HFFc6 (cell line): ENCODE measurements at regions not wholly inside any gene's neighbourhood (a gene's known extent, or its start where the extent isn't known, plus 50 kb on each side); places are given as distances from the start of the nearest gene placed in this dataset.

Experiments
- DNase-seq: peaks from one replicate; pipeline ENCODE4 v3.0.0-alpha.2; 2018
- H3K27ac Mint-ChIP-seq: 2 replicates; pipeline ENCODE4 v1.8.0; 2020; ENCODE audit warnings: mild to moderate bottlenecking, mixed read lengths
- H3K27me3 Mint-ChIP-seq: 2 replicates; pipeline ENCODE4 v1.8.0; 2021; ENCODE audit warnings: mild to moderate bottlenecking, moderate library complexity, mixed read lengths; ENCODE audit not compliant: insufficient read depth
- H3K36me3 Mint-ChIP-seq: 2 replicates; pipeline ENCODE4 v1.8.0; 2021; ENCODE audit warnings: low read depth, mixed read lengths
- H3K4me1 Mint-ChIP-seq: 2 replicates; pipeline ENCODE4 v1.8.0; 2020; ENCODE audit warnings: low read depth, mixed read lengths
- H3K4me3 Mint-ChIP-seq: 2 replicates; pipeline ENCODE4 v1.8.0; 2020; ENCODE audit warnings: mild to moderate bottlenecking, moderate library complexity, mixed read lengths
- H3K9me3 Mint-ChIP-seq: 2 replicates; pipeline ENCODE4 v1.8.0; 2020; ENCODE audit warnings: mild to moderate bottlenecking, mixed read lengths
- TF ChIP-seq, protein P1 (sequence below): fragments of 200-600 bp; sonication (generic); IDR thresholded peaks from 2 replicates; pipeline ENCODE4 v1.5.0; 2021; ENCODE audit warnings: antibody characterized with exemption, mild to moderate bottlenecking

DNA sequence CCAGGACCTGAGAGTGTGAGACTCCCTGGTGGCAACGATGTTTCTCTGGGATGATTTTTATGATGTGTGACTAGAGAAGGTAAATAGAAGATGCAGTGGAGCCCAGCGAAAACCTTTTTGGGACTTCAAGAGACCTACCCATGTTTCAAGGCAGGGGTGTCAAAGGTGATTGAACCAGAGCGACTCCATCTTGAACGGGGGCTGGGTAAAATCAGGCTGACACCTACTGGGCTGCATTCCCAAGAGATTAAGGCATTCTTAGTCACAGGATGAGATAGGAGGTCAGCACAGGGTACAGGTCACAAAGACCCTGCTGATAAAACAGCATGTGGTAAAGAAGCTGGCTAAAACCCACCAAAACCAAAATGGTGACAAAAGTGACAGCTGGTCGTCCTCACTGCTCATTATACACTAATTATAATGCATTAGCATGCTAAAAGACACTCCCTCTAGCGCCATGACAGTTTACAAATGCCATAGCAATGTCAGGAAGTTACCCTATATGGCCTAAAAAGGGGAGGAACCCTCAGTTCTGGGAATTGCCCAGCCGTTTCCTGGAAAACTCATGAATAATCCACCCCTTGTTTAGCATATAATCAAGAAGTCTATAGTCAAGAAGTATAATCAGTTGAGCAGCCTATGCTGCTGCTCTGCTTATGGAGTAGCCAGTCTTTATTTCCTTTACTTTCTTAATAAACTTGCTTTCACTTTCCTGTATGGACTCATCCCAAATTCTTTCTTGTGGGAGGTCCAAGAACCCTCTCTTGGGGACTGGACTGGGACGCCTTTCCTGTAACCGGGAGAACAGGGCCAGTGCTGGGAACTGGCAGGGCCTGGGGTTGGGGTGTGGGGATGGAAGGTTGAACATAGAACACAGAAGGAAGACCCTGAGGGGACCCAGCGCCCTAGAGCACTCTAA, 526.4 kb downstream of the QKI start:
- peaks cover 8% of the 10 kb centered on the region; the same call in 1 of the 2 replicates for H3K9me3 Mint-ChIP-seq
- H3K4me3 Mint-ChIP-seq = peak overlapping the region; percentile 18; the same call in 1 of the 2 replicates
- H3K36me3 Mint-ChIP-seq = no peaks in the 10 kb centered on the region
- H3K27me3 Mint-ChIP-seq = peaks cover 11% of the 10 kb centered on the region
- DNase-seq = no peak
- TF ChIP-seq, protein P1, sequence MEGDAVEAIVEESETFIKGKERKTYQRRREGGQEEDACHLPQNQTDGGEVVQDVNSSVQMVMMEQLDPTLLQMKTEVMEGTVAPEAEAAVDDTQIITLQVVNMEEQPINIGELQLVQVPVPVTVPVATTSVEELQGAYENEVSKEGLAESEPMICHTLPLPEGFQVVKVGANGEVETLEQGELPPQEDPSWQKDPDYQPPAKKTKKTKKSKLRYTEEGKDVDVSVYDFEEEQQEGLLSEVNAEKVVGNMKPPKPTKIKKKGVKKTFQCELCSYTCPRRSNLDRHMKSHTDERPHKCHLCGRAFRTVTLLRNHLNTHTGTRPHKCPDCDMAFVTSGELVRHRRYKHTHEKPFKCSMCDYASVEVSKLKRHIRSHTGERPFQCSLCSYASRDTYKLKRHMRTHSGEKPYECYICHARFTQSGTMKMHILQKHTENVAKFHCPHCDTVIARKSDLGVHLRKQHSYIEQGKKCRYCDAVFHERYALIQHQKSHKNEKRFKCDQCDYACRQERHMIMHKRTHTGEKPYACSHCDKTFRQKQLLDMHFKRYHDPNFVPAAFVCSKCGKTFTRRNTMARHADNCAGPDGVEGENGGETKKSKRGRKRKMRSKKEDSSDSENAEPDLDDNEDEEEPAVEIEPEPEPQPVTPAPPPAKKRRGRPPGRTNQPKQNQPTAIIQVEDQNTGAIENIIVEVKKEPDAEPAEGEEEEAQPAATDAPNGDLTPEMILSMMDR = no peak
- no peak overlapping the region for H3K27ac Mint-ChIP-seq
- H3K4me1 Mint-ChIP-seq = peaks cover 7% of the 10 kb centered on the region; the same call in 1 of the 2 replicates

DNA sequence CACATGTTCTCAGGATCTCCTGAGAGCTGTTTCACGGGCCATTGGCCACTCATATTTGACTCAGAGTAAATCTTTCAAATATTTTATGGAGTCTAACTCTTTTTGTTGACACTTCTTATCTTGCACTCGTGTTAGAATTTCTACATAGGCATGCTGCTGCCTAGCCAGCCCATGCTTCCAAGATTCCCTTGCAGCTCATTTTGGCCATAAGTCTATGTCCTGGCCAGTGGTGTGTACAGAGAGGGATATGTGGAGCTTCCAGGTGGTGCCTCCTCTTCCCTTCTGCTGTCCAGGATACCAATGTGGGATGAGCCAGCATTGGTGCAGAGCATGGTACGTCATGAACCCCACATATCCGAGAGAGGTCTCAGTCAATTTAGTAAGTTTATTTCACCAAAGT, 522.6 kb downstream of the QKI start:
- H3K36me3 Mint-ChIP-seq = no peaks in the 10 kb centered on the region
- H3K4me3 Mint-ChIP-seq = no peak overlapping the region
- TF ChIP-seq, protein P1 = no peak
- no peaks in the 10 kb centered on the region for H3K4me1 Mint-ChIP-seq
- DNase-seq = no peak
- peaks cover 8% of the 10 kb centered on the region; the same call in 1 of the 2 replicates for H3K9me3 Mint-ChIP-seq
- H3K27ac Mint-ChIP-seq = no peak overlapping the region
- H3K27me3 Mint-ChIP-seq = peaks cover 7% of the 10 kb centered on the region; the same call in 1 of the 2 replicates

DNA sequence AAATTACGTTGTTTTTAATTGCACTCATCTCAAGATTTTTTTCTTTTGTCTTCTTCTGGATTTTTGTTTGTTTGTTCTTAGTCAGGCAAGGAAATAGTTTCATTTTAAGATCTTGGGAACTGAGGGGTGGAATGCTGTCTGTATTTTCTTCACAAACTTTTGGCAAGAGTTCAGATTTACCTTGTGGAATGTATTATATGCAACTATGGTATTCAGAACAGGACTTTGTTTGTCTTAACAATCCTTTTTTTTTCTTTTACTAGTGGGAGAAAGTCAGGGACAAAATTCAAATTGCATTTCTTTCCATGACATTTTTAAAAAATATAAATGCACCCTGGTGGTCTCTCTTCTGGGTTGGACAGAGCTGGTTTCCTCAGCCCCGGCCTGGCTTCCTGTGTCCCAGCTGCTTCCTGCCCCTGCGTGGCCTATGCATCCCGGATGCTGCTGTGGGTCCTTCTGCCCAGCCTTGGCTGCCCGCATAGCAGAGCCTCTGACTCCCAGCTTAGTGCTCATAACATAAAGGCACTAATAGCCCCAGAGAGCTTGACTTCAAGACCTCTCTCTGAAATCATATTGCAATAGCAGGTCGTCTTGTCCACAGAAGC, 520.7 kb downstream of the QKI start:
- TF ChIP-seq, protein P1 = no peak
- Mint-ChIP-seq H3K4me1 (no peaks in the 10 kb centered on the region), H3K9me3 (peaks cover 6% of the 10 kb centered on the region; the same call in 1 of the 2 replicates), H3K27me3 (peaks cover 3% of the 10 kb centered on the region; the same call in 1 of the 2 replicates), H3K4me3 (no peak overlapping the region), H3K27ac (no peak overlapping the region), H3K36me3 (no peaks in the 10 kb centered on the region)
- DNase-seq = no peak

GRCh38 chr6:163930012-163930411, 515.5 kb downstream of the QKI start:
- Mint-ChIP-seq H3K4me3 (no peak overlapping the region), H3K27me3 (peaks cover 2% of the 10 kb centered on the region; the same call in 1 of the 2 replicates), H3K4me1 (no peaks in the 10 kb centered on the region), H3K9me3 (no peaks in the 10 kb centered on the region), H3K36me3 (no peaks in the 10 kb centered on the region), H3K27ac (no peak overlapping the region)
- TF ChIP-seq, protein P1 = no peak
- no peak for DNase-seq

DNA sequence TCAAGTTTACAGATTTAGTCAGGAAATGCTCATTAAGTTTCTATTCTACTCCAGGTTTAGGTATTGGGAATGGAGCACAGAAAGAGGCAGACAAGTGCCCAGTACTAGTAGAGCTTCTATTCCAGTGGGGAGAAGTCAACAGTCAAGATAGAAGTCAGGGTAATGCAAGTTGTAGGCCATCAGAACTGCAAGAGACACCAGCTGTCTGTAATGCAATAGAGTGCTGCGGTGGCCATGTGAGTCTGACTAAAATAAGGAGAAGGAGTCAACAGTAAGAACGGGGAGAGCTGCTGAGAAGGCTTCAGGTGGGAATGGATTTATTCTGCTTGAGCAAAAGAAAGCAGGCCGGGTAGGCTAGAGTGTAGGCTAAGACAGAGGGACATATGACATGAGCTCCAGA, 515.0 kb downstream of the QKI start:
- no peak overlapping the region for H3K4me3 Mint-ChIP-seq
- no peaks in the 10 kb centered on the region for H3K36me3 Mint-ChIP-seq
- H3K27ac Mint-ChIP-seq = no peak overlapping the region
- DNase-seq = no peak
- peaks cover 2% of the 10 kb centered on the region; the same call in 1 of the 2 replicates for H3K27me3 Mint-ChIP-seq
- no peaks in the 10 kb centered on the region for H3K9me3 Mint-ChIP-seq
- no peaks in the 10 kb centered on the region for H3K4me1 Mint-ChIP-seq
- TF ChIP-seq, protein P1 = no peak
